Inflammatory macrophage treated with lipopolysaccharide for 4 hours (primary cell): ENCODE measurements at regions not wholly inside any gene's neighbourhood (a gene's known extent, or its start where the extent isn't known, plus 50 kb on each side); places are given as distances from the start of the nearest gene placed in this dataset.
"Not testable (repeated sequence)": the region's sequence is repeated elsewhere in the genome, so short reads cannot be mapped to it uniquely, and the experiment has no call there.

Experiments
- DNase-seq: peaks from one replicate; pipeline ENCODE4 v3.0.0-alpha.2; 2020

DNA sequence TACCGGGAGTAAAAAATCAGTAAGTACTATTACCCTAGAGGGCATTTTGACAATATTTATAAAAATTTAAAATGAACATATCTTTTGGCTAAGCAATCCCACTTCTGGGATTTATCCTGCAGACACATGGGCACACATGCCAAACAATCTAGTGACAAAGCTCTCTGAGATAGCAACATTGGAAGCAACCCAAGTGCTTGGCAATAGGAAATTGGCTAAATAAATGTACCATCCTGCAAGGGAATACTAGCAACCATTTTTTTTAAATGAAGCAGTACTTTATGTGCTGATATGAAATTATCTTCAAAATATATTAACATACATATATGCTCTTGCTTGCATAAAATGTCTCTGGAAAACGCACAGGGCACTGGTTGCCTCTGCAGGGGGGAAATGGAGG is 133.8 kb downstream of the SNX5 start:
- DNase-seq: no peak

DNA sequence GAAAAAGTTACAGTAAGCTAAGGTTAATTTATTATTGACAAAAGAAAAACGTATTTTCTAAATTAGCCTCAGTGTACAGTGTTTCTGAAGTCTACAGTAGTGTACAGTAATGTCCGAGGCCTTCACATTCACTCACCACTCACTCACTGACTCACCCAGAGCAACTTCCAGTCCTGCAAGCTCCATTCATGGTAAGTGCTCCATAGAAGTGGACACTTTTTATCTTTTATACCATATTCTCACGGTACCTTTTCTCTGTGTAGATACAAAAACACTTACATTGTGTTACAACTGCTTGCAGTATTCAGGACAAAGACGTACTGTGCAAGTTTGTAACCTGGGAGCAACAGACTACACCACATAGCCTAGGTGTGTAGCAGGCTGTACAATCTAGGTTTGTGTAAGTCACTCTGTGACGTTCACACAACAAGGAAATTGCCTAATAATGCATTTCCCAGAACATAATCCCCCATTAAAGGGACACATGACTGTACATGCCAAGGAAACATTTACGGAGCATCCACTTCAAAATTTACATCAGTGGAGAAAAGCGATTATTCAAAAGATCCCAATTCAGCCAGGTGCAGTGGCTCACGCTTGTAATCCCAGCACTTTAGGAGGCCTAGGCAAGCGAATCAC is 133.4 kb downstream of the BANF2 start:
- DNase-seq: no peak

DNA sequence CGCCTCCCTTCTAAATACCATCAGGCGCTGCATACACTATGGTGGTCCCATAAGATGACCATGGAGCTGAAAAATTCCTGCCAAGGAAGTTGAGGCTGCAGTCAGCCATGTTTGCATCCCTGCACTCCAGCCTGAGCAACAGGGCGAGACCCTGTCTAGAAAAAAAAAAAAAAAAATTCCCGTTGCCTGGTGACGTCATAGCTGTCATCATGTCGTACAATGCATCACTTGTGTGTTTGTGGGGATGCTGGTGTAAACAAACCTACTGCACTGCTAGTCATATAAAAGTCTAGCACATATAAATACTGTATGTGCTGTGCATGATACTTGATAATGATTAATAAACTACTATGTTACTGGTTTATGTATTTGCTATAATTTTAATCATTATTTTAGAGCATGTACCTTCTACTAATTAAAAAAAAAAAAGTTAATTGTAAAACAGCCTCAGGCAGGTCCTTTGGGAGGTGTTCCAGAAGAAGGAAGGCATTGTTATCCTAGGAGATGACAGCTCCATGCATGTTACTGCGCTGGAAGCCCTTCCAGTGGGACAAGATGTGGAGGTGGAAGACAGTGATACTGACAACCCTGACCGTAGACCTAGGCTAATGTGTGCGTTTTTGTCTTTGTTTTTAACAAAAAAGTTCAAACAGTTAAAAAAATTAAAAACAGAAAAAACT is 132.6 kb downstream of the BANF2 start:
- DNase-seq: no peak

DNA sequence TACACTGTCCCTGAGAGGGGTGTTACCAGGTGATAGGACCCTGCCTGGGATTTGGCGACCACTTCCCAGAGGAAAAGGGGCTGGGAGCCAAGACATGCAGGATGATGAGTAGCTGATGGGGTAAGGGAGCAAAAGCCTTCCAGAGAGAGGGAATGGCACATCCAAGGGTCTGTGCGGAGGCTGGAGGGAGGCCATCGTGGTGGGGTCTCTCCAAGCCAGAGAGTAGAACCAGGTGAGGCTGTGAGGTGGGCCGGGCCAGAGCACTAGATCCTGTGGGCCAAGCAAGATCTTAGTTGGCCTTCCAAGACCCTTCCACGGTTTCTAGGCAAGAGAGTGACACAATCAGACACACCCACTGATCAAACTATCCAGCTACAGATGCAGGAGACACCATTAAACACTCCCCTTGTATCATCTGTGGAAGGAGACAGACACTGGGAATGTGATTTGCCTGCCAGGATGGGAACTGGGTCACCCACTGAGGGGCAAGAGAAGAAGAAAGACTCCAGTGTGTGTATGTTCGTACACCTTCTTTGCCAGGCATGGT is 128.9 kb downstream of the BANF2 start:
- DNase-seq: no peak

DNA sequence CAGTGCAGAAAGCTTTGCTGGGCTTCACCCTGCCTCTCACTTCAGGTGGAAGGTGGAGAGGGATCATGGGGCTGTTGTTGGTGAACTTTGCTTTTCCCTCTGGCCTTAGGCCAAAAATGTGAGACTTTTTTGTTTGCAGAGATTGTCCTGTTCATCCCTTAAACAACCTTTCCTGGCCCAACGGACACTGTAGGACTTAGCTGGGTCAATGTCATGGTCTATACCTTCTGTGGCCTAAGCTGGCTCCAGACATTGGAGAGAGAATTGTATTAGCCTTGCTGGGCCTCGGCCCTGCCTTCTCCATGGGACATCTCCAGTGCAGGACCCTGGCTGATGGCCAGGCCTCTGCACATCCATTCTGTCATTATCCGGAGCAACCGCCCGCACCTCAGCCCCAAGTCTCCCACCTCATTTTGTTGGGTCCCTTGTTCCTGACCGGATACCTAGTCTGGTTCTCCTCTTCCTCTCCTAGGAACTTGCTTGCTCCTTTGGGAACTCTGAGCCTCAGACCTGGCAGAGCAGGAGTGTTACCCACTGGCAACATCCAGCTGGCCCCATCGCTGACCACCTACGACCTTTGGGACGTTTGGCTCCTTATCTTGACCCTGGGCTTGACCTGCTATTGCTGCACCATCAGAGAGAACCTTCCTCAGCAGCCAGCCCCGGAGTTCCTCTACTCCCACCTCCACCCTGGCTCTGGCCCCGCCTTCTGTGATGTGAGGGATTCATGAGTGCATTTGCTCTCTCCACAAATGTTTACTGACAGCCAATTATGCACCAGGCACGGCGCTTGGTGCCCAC is 128.2 kb downstream of the BANF2 start:
- DNase-seq: no peak

DNA sequence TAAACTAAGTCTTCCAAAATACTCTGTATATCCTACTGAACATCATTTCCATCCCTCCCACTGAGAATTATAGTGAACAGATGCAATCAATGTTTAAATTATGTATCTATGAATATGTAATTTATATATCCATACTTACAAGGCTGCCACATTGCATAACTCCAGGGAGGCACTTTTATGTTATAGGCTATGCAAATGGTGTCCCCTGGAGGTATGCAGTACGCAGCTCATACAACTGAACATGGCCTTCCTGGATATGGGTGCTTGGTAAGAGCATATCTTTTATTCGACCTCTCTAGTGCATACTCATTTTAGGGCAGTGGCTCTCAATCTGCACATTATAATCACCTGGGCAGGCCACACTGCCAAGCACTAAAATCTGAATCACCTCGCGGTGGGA is 127.3 kb downstream of the BANF2 start:
- DNase-seq: no peak

DNA sequence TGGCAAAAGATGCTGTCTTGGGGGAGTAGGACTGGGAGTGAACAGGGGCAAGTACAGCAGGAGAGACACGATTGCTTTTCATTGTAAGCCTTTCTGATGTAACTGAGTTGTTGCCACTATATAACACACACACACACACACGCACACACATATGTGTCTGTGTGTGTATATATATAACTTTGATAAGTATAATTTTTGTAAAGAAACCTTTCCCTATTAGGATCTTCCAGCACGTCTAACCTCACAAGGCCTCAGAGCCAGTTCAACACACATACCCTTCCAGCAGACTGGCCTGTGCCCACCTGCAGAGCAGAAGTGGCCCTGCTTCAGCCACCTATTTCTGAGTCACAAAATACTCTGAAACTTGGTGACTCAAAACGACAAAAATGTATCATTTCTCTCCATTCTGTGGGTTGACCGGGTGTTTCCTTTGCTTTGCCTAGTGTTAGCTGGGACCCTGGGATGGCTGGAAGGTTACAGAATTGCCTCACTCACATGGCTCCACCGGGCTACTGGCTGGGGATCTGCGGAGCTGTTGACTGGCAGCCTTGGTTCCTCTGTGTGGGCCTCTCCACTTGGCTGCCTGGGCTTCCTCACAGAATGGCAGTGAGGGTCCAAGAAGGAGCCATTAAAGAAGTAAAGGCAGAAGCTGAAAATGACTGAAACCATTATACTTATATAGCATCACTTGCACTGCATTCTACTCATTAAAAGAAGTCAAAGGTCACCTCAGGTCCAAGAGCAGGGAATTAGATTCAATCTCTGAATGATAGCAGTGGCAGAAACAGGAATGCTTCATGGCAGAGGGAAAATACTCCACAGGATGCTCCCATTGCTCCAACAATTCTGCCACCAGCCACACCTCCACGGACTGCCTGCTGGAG is 126.4 kb downstream of the BANF2 start:
- DNase-seq: no peak

DNA sequence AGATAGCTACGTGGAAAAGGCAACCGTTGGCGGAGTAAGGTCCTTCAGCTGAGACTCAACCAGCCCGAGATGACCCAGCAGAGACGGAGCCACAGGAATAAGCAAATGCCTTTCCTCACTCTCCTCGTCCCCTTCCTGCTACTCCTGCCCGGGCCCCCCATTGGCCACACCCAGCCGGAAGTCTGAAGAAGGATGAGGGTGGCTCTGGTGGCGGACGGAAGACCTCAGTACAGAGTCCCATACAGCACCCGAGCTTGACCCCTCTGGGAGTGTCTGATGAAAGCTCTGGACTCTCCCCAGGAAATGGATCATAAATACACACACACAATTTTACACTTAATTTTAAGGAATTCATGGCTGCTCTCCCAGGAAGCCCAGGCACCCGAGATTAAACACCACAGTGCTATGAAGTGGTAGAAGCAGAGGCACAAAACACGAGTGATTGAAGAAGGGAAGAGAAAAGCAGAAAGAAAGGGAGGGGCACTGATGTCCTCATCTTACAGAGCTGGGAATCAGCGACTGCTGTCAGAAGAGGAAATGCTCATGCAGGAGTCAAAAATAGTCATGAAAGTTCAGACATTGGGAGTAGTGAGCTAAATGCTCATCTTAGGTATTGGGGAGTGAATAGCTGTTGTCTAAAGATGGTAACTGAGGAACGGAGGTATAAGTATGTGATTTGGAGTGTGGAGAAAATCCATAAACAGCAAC is 125.6 kb downstream of the BANF2 start:
- no peak for DNase-seq

DNA sequence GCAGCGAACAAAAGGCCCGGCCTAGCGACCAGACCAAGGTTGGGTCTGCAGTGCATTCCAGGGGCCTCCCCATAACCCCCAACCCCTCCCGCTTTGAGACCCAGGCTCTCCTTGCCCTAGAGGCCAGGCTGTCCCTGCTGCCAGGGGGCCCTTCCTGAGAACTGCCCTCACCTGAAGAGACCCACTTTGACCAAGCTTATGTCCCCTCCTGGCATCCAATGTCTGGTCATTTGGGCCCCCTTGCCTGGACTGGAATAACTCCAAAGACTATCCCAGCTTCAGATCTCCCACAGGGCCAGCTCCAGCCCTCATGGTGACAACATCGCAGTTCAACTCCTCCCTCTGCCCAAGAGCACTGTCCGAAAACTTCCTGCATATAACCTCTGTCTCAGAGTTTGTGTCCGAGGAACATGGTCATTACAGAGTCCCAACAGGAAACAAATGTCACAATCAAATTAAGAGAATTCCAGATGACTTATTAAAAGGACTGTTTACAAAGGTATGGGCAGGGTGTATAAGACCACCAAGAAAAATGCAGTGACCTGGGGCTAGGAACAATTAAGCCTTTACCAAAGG is 125.0 kb downstream of the BANF2 start:
- DNase-seq: no peak

DNA sequence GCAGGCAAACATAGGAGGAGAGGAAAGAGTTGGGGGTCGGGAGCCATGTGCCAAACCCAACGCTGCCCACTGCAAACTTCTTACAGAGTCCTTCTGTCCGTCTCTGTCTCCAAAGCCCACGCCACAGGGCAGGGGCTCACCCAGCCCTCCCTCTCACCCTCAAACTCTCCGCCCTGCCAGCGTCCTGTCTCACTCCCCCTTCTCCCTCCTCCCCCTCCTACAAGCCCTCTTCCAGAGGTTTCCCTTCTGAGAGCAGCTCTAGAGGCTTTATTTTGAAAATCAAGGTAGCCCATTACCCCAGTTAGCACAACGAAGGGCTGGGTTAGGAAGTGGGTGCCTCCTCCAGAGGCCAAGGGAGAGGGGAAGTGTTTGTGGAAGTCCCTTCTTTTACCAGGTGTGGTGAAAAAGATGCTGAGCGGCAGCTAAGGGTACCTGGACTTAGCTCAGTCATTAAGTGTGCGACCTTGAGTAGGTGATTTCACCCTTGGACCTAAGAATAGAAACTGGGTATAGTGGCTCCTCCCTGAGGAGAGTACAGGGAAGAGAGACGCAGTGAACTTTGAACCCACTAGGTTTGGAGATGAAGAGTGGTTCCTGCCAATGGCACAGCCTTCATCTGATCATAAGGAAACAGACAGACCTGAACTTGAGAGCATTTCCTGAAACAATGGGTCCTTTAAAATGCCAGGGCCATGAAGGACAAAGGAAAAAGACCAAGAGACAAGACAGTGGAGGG is 123.8 kb downstream of the BANF2 start:
- DNase-seq: no peak

DNA sequence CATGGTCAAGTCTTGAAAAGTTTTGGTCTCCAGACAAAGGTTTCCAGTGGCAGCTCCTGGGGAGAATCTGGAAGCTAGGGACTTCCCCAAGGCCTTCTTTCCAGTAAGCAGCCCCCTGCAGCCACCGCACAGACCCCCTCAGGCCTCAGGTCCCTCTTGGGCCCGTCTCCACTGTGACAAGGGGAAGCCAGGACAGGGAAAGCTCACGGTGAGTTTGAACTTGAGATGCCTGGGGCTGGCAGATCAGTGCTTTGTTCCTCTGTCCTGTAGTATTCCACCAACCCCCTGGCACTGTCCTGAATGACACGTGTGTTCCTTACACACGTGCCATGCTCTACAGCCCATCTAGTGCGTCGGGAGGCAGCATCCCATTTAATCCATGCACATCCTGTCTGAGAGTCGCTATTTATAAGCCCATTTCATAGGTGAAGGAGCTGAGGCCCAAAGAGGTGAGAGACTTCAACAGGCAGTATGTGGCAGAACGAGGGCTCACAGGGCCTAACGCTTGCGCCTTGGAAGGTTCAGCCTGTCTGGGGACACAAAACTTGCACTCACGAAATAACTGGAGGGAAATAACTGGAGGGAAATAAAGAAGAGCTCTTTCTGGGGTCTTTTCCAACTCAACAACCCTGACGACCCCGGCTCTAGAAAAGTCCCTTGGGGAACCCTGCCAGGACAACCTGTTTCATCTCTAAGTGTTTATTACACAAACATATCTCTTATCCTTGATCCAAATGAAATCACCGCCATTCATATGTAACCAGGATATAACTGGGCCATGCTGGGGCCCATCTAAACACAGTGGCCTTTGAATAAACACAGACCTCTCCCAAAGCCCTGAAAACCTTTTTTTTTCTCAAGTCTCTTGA is 123.0 kb downstream of the BANF2 start:
- no peak for DNase-seq

DNA sequence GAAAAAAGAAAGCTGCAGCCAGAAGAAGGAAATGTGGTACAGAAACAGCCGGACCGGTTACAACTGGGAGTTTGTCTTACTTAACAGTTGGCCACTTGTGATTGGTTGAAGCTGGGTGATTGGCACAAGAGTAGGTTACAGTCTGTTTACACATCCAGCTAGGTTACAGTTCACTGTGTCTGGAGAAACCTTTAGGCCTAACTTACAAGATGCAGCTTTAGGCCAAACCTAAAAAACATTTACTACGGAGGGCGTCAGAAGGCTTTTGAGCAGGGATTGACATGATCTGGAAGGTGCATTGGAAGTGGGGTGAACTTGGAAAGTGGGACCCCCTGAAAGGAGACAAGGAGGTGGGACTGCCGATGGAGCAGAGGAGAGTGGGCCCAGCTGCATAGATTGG is 122.3 kb downstream of the BANF2 start:
- DNase-seq: no peak

DNA sequence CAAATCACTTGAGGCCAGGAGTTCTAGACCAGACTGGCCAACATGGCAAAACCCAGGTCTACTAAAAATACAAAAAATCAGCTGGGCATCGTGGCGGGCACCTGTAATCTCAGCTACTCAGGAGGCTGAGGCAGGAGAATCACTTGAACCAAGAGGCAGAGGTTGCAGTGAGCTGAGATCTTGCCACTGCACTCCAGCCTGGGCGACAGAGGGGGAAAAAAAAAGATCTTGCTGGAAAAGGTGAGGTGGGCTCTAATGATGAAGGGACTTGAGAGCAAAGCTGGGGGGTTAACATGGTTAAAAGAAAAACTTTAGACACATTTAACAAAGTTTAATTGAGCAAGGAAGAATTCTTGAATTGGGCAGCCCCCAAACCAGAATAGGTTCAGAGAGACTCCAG is 121.8 kb downstream of the BANF2 start:
- DNase-seq: not testable (repeated sequence)

DNA sequence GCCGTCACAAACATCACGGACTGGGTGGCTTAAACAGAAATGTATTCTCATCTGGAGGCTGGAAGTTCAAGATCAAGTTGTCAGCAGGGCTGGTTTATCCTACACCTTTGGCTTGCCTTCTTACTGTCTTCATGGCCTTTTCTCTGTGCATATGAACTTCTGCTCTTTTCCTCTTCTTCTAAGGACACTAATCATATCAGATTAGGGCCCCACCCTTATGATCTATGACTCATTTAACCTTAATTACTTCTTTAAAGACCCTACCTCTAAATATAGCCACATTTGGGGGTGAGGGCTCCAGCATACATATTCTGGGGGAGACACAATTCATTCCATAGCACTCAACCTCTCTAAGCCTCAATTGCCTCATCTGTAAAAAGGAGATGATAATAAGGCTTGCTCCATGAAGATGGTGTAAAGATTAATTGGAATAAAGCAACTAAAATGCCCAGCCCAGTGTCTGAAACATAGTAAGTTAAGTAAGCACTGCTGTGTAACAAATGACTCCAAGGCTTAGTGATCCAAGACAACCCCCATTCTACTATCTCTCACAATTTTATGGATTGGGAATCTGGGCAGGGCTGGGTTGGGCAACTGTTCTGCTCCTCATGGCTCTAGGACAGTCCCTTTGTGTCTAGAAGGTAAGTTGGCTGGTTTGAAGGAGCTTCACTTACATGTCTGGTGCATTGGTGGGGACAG is 119.8 kb downstream of the BANF2 start:
- DNase-seq: no peak

DNA sequence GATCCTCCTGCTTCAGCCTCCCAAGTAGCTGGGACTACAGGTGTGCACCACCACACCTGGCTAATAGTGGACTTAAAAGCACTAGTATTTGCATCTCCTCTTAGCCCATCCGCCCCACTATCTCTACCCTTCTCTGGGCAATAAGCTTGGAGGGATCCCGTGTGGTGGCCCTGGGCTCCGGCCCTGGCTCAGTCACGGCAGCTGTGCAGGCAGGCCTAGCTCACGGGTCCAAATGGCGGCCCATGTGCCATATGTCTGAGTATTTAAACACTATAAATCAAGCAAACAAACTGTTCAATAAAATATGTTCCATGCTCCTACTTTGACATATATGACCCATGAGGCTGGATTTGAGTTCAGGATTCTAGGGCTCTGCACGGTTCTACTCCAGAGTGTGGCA is 118.4 kb downstream of the BANF2 start:
- no peak for DNase-seq

DNA sequence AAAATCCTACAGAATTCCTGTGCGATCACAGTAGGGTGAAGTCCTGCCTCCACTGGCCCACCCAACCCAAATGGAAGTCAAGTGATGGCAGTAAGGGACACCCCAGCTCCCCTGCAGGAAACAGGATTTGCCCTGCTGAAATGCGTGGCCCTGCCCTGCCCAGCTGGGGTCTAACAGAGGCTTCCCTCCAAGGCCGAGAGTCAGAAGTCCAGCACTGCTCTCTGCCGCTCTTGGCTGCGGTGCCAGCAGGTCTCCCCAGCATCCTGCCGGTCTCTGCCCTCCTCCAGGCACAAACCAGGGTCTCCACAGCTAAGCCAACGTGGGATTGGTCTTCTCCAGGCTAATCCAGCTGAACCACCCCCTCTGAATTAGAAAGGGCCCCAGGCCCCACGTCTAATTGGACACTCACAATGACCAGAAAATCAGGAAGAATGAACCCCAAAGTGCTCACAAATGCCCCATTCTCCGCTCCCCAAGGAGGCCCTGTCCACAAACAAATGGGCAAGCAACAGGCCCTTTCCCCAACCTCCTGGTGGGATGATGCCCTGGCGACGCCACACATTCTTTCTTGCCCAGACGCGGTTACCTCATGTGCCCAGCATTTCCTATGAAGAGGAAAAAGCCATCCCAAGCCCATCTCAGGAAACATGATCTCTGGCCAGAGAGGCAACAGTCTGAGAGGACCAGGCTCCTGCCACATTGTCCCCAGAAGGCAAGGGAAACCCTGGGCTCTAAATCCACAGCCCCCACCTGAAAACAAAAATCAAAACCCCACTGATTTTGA is 117.2 kb downstream of the BANF2 start:
- DNase-seq: no peak

DNA sequence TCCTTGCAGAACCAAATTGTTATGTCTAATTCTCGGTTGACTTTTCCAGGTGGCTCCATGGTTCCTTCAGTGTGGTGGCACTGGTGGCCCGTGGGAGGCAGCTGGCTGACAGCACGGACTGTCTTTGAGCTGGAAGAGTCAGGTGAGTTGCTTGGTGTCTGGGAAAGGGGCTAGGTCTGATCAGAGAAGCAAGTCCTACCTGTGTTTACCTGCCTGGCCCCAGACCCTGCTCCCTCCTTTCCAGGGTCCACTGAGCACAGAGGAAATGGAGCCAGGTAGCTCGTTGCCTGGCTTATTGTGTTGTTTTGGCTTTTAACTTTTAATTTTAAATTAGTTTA is 111.8 kb downstream of the BANF2 start:
- DNase-seq: no peak

DNA sequence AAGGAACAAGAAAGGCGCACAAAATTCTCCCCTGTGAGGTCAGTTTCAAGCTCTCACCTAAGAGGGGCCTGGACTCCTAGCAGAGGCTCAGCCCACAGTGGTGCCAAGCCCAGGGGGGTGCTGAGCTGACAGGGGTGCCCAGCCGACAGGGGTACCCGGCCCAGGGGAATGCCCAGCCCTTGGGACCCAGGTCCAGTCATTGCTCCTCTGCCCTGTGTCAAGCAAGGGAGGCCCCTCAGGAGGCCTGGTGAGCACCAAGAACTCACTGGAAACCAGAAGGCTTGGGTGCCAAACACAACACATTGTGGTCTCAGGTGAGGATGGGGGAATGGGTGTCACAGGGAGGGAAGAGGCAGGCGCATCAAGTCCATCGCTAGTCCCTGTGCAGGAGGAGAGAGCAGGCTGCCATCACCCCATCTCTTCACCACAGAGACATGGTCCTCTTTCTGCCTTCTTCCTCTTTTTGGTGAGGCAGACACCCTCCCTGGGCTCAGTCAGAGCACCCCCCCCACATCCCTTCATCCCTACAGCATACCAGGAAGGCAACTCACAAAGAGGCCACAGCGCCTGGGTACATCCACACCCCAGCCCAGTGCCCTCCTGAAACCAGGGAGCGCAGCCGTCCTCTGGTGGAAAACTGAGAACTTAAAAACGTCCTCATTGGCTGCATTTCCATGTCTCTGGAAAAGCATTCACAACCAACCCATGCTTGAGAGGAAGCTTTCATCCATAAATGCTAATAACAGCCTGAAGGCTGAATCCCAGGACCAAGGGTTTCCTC is 111.3 kb downstream of the BANF2 start:
- DNase-seq: no peak
